Tibial nerve (tissue), 3 donors: ENCODE measurements at regions not wholly inside any gene's neighbourhood (a gene's known extent, or its start where the extent isn't known, plus 50 kb on each side); places are given as distances from the start of the nearest gene placed in this dataset.

Source experiments
- POLR2A ChIP-seq, 2 donors: fragments of 450-650 bp; IDR thresholded peaks; one replicate each; pipeline ENCODE4 v1.6.1; 2017; ENCODE audit warnings: antibody characterized with exemption in 2 of 2, mild to moderate bottlenecking in 2 of 2, moderate library complexity in 2 of 2
- TF ChIP-seq, protein P1 (sequence below), 5 experiments: fragments of 200-600 bp in 3 of 5; fragments of 450-650 bp in 2 of 5; sonication (generic) in 3 of 5; IDR thresholded peaks; one replicate each; pipeline ENCODE4 v1.5.1; 2016 to 2019; ENCODE audit warnings: antibody characterized with exemption in 5 of 5, mild to moderate bottlenecking in 3 of 5, moderate library complexity in 2 of 5

DNA sequence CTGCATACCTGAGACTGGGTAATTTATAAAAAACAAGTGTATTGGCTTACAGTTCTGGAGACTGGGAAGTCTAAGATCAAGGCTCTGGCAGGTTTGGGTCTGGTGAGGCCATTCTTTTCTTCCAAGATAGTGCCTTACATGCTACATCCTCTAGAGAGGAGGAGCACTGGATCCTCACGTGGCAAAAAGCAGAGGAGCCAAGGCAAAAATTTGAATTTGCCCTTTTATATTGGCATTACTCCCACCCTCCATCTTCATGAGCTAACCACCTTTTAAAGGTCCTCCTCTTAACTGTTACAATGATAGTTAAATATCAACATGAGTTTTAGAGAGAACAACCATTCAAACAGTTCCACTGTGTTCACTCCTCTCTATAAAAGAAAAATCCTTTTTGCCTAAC lies 286.3 kb upstream of the SEL1L start:
- TF ChIP-seq, protein P1, sequence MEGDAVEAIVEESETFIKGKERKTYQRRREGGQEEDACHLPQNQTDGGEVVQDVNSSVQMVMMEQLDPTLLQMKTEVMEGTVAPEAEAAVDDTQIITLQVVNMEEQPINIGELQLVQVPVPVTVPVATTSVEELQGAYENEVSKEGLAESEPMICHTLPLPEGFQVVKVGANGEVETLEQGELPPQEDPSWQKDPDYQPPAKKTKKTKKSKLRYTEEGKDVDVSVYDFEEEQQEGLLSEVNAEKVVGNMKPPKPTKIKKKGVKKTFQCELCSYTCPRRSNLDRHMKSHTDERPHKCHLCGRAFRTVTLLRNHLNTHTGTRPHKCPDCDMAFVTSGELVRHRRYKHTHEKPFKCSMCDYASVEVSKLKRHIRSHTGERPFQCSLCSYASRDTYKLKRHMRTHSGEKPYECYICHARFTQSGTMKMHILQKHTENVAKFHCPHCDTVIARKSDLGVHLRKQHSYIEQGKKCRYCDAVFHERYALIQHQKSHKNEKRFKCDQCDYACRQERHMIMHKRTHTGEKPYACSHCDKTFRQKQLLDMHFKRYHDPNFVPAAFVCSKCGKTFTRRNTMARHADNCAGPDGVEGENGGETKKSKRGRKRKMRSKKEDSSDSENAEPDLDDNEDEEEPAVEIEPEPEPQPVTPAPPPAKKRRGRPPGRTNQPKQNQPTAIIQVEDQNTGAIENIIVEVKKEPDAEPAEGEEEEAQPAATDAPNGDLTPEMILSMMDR (IDR thresholded peaks at IDR 0.05): no peak
- TF ChIP-seq POLR2A (IDR thresholded peaks at IDR 0.05): no peak
